HG03280 (cell line): ENCODE measurements at regions not wholly inside any gene's neighbourhood (a gene's known extent, or its start where the extent isn't known, plus 50 kb on each side); places are given as distances from the start of the nearest gene placed in this dataset.
"Not testable (repeated sequence)": the region's sequence is repeated elsewhere in the genome, so short reads cannot be mapped to it uniquely, and the experiment has no call there.

ENCODE experiments used
- ATAC-seq: cut with Tn5 transposase; IDR thresholded peaks from one replicate; pipeline ENCODE4 v1.9.1; 2021; ENCODE audit warnings: mild to moderate bottlenecking, moderate library complexity; ENCODE audit not compliant: unreplicated experiment

DNA sequence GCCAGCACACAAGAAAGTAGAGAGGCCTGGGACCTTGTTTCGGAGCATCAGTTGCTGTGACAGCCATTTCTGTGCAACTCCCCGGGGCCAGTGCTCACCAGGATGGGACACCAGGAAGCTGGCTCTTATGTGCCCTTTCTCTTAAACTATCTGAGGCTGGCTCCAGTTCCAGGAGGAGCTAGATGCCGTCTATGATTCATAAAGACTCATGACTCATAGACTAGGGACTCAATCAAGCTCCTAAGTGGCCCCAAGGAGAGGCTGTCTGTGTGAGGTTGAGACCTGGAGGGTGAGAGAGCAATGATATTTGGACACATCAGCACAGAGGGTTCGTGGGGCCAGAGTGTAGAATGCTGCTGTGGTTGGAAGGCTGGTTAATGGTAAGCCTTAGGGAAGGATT, 580.1 kb downstream of the CCSER2 start:
- no peak for ATAC-seq

DNA sequence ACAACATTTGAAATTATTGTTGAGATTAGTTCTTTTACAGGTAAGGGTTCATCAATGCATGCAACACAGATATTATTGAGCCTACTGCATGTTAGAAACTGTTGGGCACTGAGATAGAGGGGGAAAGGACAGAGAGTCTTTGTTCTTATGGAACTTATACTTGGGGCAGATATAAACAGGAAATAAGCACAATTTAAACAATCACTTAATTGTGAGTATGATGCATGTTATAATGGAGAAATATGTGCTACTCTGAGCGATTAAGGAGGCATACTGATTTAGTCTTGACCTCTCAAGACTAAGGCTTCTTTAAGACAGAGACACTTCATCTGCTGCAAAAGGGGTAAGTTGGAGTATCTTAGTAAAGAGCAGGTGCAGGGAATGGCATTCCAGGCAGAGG, 593.3 kb downstream of the CCSER2 start:
- ATAC-seq = no peak

DNA sequence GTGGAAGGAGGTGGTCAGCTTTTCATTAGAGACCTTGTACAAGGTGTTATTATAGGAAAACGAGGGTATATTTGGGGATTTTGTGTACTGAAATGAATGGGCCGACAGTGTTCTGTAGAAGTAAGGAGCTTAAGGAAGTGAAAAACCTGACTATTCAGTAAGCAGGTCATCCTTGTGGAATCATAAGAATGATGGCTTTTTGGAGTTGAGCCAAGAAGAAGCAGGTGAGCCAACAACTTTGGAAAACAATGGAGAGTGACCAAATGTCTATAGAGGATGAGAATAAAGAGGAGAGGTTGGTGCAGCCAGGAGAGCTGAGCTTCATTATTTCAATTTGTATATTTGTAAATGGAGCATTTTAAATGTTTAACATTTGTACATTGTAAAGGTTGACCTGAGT, 595.7 kb downstream of the CCSER2 start:
- no peak for ATAC-seq

DNA sequence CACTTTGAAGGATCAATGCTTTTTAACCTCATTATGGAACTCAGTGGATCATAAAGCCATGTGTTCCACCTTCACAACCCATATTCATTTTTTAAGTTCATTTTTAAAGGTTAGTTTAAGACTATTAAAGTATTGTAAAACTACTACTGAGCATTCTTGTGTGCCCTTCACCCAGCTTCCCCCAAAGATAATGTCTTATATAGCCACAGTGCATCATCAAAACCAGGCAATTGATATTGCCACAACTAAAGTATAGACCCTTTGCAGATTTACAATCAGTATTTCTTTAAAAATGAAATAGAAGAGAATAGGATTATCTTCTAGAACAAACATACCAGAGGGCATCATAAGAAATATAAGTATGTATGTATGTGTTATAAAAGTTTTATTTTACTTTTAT, 597.1 kb downstream of the CCSER2 start:
- no peak for ATAC-seq

DNA sequence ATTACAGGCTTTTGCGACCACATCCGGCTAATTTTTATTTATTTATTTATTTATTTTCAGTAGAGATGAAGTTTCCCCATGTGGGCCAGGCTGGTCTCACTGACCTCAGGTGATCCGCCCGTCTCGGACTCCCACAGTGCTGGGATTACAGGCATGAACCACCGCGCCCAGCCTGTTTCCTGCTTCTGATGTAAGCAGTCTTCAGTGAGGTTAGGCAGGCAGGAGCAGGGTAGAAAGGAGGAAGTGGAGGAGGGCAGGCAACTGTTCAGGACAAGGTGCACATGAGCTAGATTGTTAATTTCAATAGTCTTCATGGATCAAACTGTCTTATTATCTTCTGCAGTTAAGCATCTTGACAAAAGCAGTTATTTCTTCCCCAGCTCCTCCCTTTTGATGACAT, 605.0 kb downstream of the CCSER2 start:
- no peak for ATAC-seq

DNA sequence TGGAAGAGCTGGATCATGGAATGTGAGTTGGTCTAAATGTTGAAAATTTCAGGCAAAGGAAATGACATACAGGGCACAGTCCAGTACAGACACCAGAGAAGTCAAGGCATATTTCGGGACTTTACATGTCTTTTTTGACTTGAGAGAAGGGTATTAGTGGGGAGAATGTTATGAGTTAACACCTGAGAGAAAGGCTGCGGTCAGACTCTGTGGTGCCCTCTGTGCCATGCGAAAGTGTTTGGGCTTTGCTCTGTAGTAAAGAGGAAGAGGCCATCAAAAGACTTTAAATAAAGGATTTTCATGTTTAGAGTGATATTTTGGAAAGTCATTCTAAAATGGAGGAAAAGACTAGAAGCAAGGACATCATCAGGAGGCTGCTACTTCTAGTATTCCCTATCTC, 607.4 kb downstream of the CCSER2 start:
- ATAC-seq = no peak

DNA sequence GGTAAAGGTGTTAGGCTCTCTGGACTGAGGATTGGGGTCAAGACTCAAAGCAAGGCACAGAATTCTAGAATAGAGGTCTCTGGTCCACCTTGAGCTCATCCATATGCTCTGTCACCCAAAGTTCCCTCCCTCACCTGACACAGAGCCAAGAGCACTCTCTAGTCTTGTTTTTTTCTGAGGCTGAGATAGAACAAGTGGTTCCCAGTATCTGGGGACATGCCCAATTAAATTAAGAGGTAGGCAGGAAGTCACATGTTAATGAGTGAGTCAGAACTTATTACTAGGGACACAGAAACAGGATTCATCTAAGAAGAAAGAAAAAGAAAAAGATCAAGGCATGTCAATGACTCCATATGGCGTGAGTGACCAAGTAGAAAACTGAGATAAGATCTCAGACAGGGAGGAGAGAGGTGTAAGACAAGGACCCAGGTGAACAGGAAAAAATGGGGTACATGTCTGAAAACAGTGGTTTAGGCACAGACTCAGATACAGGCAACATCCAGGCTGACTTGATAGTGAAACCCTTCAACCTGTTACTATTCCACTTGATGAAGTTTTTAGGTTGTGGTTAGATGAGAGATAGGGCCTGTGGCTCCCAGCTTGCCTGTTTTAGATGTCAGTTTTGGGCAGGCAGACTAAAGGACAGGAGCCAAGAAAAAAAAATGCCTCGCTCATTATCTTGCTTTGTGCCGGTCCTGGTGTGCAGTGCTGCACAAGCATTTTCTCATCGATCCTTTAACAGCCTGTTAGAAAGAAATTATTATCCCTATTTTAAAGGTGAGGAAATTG, 609.9 kb downstream of the CCSER2 start:
- no peak for ATAC-seq

DNA sequence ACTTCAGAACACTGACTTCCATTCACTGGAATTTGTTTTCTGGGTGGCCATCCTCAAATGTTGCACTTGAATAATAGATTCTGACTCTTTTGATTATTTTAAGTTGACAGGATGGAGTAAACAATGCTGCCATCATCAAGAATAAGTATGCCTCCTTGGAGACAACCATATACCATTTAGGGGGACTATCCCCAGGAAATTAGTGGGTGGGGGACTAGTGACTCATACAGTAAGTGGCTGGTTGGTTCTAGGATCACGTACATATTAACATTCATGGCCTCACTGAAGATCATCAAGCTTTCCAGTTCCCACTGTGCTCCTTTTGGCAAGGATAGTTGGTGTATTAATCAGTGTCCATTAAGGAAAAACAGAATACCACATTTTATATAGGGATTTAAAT, 615.2 kb downstream of the CCSER2 start:
- ATAC-seq = no peak

DNA sequence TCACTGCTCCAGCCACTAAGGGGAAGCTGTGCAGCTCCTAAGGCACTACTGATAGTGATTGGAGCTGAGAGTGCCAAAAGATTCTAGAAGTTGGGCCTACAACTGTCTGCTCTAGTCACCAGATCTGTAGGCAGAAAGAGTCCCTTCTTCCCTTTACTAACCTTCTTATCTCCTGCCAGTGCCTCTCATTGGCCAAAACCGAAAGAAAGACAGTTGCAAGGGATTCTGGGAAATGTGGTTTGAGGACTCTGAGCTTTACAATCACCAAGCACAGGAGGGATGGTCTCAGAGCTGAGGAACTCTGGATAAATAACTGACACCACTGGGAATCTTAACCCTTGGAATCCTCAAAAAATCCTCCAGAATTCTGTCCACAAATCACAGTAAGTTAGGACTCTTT, 615.8 kb downstream of the CCSER2 start:
- no peak for ATAC-seq

DNA sequence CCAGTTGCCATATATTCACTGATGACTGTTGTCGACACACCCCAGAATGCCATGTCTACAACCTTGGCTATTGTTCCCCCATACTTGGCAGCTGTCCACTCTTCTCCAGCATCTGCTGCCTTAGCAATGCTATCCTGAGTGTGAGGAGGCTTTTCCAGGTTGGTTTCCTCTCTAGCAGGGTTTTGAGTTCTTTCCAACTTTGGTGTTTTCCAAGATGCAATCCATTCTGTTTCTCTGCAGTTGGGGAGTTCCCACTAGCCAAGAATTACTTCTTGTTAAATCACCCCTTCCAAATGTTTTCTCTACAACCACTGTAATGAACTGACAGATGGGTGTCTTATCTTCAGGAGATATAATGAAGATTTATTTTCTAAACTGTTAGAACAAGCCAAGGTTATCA, 617.4 kb downstream of the CCSER2 start:
- no peak for ATAC-seq

DNA sequence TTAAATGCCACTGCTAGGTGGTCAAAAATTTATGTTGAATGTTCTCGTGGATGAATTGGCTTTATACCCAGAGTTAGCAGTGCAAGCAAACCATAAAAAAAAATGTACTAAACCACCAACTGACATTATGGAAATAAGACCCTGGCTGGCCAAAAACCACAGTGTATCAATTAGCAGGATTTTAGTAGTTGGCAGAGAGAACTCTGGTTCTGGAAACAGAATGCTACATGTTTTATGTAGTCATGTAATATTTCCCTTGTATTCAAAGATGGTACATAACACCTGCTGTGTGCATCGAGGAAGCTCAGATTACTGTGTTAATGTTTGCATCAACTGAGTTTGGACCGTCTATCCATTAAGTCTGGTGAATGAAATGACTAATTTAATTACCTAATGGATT, 618.5 kb downstream of the CCSER2 start:
- ATAC-seq = no peak

DNA sequence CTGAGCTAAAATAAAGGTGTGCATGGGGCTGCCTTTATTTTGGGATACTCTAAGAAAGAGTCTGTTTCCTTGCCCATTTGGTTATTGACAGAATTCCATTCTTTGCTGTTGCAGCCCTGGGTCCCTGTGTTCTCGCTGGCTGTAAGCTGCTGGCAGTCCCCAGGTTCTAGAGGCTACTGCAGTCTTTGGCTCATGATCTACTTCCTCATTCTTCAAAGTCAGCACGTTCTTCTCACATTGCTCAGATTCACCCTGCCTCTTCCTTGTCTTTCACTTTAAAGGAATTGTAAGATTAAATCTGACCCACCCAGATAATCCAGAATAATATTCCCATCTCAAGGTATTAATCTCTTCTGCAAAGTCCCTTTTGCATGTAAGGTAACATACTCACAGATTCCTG, 620.3 kb downstream of the CCSER2 start:
- no peak for ATAC-seq

DNA sequence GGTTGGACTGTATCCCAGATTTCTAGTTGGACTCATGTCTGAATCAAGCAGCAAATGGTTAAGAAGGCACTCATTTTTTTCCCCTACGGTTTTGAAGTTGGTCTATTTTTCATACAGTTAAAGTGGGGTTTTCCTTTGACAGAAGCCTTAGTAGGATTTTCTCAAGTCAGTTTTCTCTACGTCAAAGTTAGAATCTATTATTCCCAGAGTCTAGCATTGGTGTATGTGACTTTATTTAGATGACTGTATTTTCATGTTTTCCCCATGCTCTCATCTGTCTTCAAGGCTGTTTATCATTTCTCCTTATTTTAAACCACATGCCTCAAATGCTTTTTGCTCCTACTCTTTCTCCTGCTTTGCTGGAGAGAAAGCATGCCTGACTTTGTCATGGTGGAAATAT, 623.2 kb downstream of the CCSER2 start:
- ATAC-seq = no peak

DNA sequence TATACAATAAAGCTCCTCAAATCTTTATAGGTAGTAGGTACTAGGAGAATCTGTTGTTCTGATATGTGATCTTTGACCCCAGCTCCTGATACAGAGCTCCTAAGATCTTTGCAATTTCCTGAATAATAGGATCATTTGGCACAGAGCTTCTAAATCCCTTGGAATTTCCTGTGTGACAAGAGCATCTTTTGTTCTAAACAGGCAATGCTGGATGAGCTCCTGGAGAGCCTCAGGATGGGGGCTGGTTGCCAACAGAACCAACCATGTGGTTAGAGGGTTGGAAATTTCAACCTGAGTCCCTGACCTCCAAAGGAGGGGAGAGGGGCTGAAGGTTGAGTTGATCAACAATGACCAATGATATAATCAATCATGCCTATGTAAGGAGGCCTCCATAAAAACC, 629.0 kb downstream of the CCSER2 start:
- no peak for ATAC-seq

DNA sequence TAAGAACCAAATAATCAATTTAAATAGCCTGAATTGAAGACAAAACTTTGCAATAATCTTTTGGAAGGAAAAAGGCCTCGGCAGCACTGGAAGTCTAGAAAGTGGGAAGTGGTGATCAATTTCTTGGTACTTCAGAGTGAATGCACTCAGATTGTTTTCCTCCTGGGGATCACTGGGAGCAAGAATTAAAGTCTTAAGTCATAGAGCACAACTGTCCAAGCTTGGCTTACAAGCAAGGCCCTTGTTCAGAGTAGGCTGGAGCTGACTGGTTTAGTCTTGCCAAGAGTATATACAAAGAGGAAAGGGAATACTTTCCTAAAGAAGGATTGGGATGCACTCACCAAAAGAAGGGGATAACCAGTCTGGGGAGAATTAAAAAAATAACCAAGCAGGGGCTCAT, 637.1 kb downstream of the CCSER2 start:
- ATAC-seq = no peak

DNA sequence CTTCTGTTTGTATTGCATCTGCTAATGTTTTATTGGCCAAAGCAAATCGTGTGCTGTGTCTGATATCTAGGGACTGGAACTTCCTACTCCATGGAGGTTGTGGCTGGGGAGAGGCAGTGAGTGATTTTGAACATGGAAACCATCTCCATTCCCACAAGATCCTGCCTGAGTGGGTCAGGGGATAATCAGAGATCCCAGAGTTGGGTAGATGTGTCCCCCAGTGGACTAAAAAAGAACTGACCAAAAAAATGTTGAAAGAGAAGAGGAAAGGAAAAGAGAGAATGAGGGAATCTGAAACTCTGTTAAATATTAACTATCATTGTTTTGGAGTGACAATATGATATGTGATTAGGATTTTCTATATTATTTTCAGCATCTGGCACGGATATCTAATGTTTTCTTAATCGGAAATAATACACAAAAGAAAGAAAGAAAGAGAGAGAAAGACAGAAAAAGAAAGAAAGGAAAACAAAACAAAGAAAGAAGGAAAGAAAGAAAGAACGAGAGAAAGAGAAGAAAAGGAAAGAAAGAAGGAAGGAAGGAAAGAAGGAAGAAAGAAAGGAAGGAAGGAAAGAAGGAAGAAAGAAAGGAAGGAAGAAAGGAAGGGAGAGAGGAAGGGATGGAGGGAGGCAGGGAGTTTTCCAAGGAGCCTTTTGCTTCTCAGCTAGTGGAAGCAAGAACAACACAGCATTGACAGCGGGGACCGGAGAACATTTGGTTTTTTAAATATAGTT, 638.5 kb downstream of the CCSER2 start:
- ATAC-seq = no peak

DNA sequence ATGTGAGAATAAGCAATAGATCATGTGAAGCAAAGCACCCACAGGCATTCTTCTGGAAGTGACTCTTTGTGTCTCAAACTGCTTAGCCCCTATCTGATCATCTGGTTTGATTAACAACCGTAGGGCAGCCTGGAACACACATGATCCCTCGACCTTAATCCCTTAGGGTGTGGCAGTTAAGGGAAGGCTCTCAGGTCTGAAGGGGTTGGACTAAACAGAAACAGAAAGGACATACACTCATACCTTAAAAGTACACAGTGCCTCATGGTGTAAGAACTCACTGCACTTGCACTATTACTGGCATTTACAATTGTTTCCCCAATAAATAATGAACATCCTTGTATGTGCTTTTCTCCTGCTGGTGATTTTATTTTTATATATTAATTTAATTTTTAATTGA, 640.9 kb downstream of the CCSER2 start:
- not testable (repeated sequence) for ATAC-seq

DNA sequence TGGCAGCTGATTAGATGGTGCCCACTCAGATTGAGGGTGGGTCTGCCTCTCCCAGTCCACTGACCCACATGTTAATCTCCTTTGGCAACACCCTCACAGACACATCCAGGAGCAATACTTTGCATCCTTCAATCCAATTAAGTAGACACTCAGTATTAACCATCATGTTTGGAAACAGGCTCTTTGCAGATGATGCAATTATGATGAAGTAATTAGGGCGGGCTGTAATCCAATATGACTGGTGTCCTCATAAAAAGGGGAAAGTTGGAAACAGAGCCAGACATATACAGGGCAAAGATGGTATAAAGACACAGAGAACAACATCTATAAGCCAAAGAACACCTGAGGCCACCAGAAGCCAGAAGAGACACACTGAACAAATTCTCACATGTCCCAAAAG, 658.6 kb downstream of the CCSER2 start:
- no peak for ATAC-seq

DNA sequence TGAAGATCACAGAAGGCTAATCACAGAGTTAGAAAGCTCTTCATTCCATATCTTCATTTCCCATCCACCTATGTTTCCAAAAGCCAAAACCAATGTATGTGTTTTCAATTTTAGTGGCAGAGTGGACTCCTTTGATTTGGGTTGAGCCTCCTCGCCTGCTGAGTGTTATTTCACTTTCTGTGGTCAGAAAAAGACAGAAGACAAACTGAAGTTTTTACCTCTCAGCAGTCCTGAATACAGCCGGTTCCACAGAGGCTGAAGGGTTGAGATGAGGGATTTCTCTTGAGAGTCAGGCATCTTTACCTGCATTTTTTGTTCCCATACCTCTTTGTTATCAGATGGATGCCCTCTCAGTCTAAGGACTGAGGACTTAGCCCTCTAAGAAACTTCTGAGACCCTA, 659.6 kb downstream of the CCSER2 start:
- no peak for ATAC-seq

DNA sequence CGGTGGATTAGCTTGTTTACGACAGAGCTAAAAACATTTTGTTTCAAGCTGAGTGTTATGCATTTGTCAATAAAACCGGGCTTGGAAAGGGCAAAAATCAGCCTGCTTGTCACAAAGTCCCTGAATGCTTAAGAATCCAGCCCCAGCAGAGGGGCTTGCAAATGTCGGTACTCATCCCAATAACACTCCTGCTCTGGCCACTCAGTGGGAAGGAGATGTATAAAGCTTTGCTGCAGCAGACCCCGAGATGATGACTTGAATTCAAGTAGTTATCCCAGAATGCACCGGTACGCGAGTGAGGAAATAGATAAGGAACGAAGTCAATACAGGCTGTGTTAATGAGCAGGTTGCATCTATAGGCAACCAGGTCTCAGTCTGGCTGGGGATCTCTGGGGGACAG, 662.3 kb downstream of the CCSER2 start:
- no peak for ATAC-seq

DNA sequence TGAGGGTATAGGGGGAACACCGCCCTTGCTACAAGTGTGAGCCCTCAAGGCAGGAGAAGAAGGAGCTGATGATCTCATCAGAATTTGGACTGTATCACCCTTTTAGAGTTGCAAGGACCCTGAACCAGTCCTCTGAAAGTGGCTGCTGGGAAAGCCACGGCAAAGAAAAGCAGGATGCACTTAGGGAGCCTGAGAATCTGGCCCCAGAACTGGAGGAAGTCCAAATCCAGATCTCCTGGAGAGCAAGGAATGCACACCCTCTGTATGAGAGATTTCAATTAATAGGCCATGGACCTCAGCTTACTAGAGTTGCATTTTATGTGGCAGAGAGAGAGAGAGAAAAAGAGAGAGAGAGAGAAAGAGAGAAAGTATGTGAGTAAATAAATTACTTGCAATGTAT, 662.9 kb downstream of the CCSER2 start:
- no peak for ATAC-seq

DNA sequence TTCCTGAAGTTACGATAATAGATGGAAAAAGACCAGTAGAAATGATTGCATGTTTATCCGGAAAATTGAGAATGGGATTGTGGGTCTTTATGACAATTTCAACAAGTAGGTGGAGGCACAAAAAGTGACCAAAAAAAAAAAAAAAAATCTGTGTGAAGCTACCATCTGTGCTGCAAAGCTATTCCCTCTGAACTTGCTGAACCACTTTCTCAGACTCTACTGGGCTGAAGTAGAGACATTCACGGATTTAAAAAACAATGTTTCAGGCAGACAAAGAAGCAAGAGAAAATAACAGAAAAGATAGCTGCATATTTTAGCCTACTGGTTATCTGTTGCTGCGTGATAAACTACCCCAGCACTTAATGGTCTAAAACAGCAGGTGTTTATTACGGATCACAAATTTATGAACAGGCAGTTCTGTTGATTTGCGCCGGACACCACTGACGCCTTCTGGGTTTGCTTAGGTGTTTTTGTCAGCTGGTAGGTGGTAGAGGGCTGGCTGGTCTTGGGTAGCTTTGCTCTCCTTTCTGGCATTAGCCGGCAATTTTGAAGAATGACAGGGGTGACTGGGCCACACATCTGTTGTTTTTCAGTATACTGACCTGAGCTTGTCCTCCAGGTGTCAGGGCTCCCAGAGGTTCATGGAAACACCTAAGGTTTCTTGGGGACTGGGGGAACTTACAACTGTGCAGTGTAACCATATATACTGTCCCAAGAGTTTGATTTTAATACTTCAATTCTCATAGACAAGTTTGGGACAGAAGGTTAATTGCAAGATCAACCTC, 665.1 kb downstream of the CCSER2 start:
- ATAC-seq = no peak
